Rectal smooth muscle tissue (tissue), 1 donor: ENCODE measurements at regions not wholly inside any gene's neighbourhood (a gene's known extent, or its start where the extent isn't known, plus 50 kb on each side); places are given as distances from the start of the nearest gene placed in this dataset.

ENCODE experiments used
- H3K27ac ChIP-seq: one replicate; pipeline ENCODE4 v1.7.0; 2013; ENCODE audit warnings: low read depth, low read length, inconsistent platforms
- H3K27me3 ChIP-seq: one replicate; pipeline ENCODE4 v1.7.0; 2013; ENCODE audit warnings: low read length; ENCODE audit not compliant: control insufficient read depth, insufficient read depth
- H3K36me3 ChIP-seq: one replicate; pipeline ENCODE4 v1.7.0; 2013; ENCODE audit warnings: low read length; ENCODE audit not compliant: control insufficient read depth, insufficient read depth
- H3K4me1 ChIP-seq: one replicate; pipeline ENCODE4 v1.7.0; 2013; ENCODE audit warnings: low read length; ENCODE audit not compliant: control insufficient read depth, insufficient read depth
- H3K4me3 ChIP-seq: one replicate; pipeline ENCODE4 v1.7.0; 2013; ENCODE audit warnings: low read length
- H3K9ac ChIP-seq: one replicate; pipeline ENCODE4 v1.7.0; 2013; ENCODE audit warnings: low read length

GRCh38 chr9:118028225-118028624 is 324.0 kb downstream of the TLR4 start:
- Histone ChIP-seq H3K36me3 (no peaks in the 10 kb centered on the region), H3K4me1 (no peaks in the 10 kb centered on the region), H3K27me3 (no peaks in the 10 kb centered on the region), H3K9ac (no peak overlapping the region), H3K4me3 (no peak overlapping the region), H3K27ac (no peak overlapping the region)

GRCh38 chr9:118029425-118029824 is 325.2 kb downstream of the TLR4 start:
- Histone ChIP-seq H3K27ac (no peak overlapping the region), H3K27me3 (no peaks in the 10 kb centered on the region), H3K36me3 (no peaks in the 10 kb centered on the region), H3K4me1 (no peaks in the 10 kb centered on the region), H3K9ac (no peak overlapping the region), H3K4me3 (no peak overlapping the region)

GRCh38 chr9:118034701-118035100 is 330.5 kb downstream of the TLR4 start:
- no peaks in the 10 kb centered on the region for H3K4me1 ChIP-seq
- no peaks in the 10 kb centered on the region for H3K27me3 ChIP-seq
- no peak overlapping the region for H3K9ac ChIP-seq
- no peaks in the 10 kb centered on the region for H3K36me3 ChIP-seq
- no peak overlapping the region for H3K27ac ChIP-seq
- no peak overlapping the region for H3K4me3 ChIP-seq

- no peak overlapping the region for H3K9ac ChIP-seq
- no peak overlapping the region for H3K27ac ChIP-seq
- no peaks in the 10 kb centered on the region for H3K4me1 ChIP-seq
- H3K36me3 ChIP-seq = no peaks in the 10 kb centered on the region
- H3K4me3 ChIP-seq = no peak overlapping the region
- H3K27me3 ChIP-seq = no peaks in the 10 kb centered on the region
Observed at GRCh38 chr9:118038713-118039112, 334.5 kb downstream of the TLR4 start.

GRCh38 chr9:118058227-118058626 is 354.0 kb downstream of the TLR4 start:
- no peak overlapping the region for H3K27ac ChIP-seq
- H3K27me3 ChIP-seq = no peaks in the 10 kb centered on the region
- no peak overlapping the region for H3K9ac ChIP-seq
- H3K4me1 ChIP-seq = no peaks in the 10 kb centered on the region
- no peaks in the 10 kb centered on the region for H3K36me3 ChIP-seq
- H3K4me3 ChIP-seq = no peak overlapping the region

GRCh38 chr9:118059484-118060278 is 355.5 kb downstream of the TLR4 start:
- no peak overlapping the region for H3K27ac ChIP-seq
- H3K9ac ChIP-seq = no peak overlapping the region
- no peaks in the 10 kb centered on the region for H3K27me3 ChIP-seq
- no peak overlapping the region for H3K4me3 ChIP-seq
- no peaks in the 10 kb centered on the region for H3K4me1 ChIP-seq
- no peaks in the 10 kb centered on the region for H3K36me3 ChIP-seq

GRCh38 chr9:118083161-118083560 is 379.0 kb downstream of the TLR4 start:
- H3K27ac ChIP-seq = no peak overlapping the region
- no peak overlapping the region for H3K9ac ChIP-seq
- H3K4me1 ChIP-seq = no peaks in the 10 kb centered on the region

GRCh38 chr9:118088090-118088489 is 383.9 kb downstream of the TLR4 start:
- H3K4me1 ChIP-seq = no peaks in the 10 kb centered on the region
- no peaks in the 10 kb centered on the region for H3K27me3 ChIP-seq
- no peaks in the 10 kb centered on the region for H3K36me3 ChIP-seq
- H3K9ac ChIP-seq = no peak overlapping the region
- no peak overlapping the region for H3K27ac ChIP-seq
- H3K4me3 ChIP-seq = no peak overlapping the region

More at GRCh38 chr9:118083161-118083560, 379.0 kb downstream of the TLR4 start:
- no peaks in the 10 kb centered on the region for H3K27me3 ChIP-seq
- no peak overlapping the region for H3K4me3 ChIP-seq
- H3K36me3 ChIP-seq = no peaks in the 10 kb centered on the region

- Histone ChIP-seq H3K9ac (no peak overlapping the region), H3K4me3 (no peak overlapping the region), H3K27me3 (no peaks in the 10 kb centered on the region), H3K4me1 (no peaks in the 10 kb centered on the region), H3K36me3 (no peaks in the 10 kb centered on the region), H3K27ac (no peak overlapping the region)
Observed at GRCh38 chr9:118091226-118091625, 387.0 kb downstream of the TLR4 start.

- Histone ChIP-seq H3K27ac (no peak overlapping the region), H3K4me3 (no peak overlapping the region), H3K9ac (no peak overlapping the region), H3K27me3 (no peaks in the 10 kb centered on the region), H3K36me3 (no peaks in the 10 kb centered on the region), H3K4me1 (no peaks in the 10 kb centered on the region)
Observed at GRCh38 chr9:118091711-118092500, 387.7 kb downstream of the TLR4 start.

- no peak overlapping the region for H3K4me3 ChIP-seq
Observed at GRCh38 chr9:118094387-118094786, 390.2 kb downstream of the TLR4 start.

GRCh38 chr9:118100529-118101419 is 396.6 kb downstream of the TLR4 start:
- no peaks in the 10 kb centered on the region for H3K4me1 ChIP-seq
- no peak overlapping the region for H3K27ac ChIP-seq
- H3K9ac ChIP-seq = no peak overlapping the region
- H3K4me3 ChIP-seq = no peak overlapping the region
- H3K36me3 ChIP-seq = no peaks in the 10 kb centered on the region
- H3K27me3 ChIP-seq = no peaks in the 10 kb centered on the region

More at GRCh38 chr9:118094387-118094786, 390.2 kb downstream of the TLR4 start:
- H3K36me3 ChIP-seq = no peaks in the 10 kb centered on the region
- H3K27ac ChIP-seq = no peak overlapping the region
- H3K9ac ChIP-seq = no peak overlapping the region
- no peaks in the 10 kb centered on the region for H3K27me3 ChIP-seq
- no peaks in the 10 kb centered on the region for H3K4me1 ChIP-seq
